ENCODE measurements at regions not wholly inside any gene's neighbourhood (a gene's known extent, or its start where the extent isn't known, plus 50 kb on each side); places are given as distances from the start of the nearest gene placed in this dataset.

GRCh38 chr2:234145057-234145456 is 94.6 kb downstream of the SPP2 start:
- no peak for DNase-seq

- DNase-seq: no peak
These were observed 93.4 kb downstream of the SPP2 start for GRCh38 chr2:234143896-234144295.

- DNase-seq: no peak
These were observed 92.0 kb downstream of the SPP2 start for GRCh38 chr2:234142530-234142929.

- no peak for DNase-seq
These were observed 89.3 kb downstream of the SPP2 start for GRCh38 chr2:234139755-234140154.

GRCh38 chr2:234138836-234139235 is 88.3 kb downstream of the SPP2 start:
- no peak for DNase-seq

- peak; percentile 25 for DNase-seq
These were observed 87.0 kb downstream of the SPP2 start for GRCh38 chr2:234137400-234138014.

- peak; percentile 38 for DNase-seq
These were observed 86.0 kb downstream of the SPP2 start for GRCh38 chr2:234136461-234136860.

GRCh38 chr2:234135750-234136221 is 85.3 kb downstream of the SPP2 start:
- peak; percentile 88 for DNase-seq

- no peak for DNase-seq
These were observed 84.0 kb downstream of the SPP2 start for GRCh38 chr2:234134496-234134895.

- DNase-seq: no peak
These were observed 82.5 kb downstream of the SPP2 start for GRCh38 chr2:234133004-234133403.

GRCh38 chr2:234130777-234131181 is 80.3 kb downstream of the SPP2 start:
- no peak for DNase-seq

- DNase-seq: no peak
These were observed 78.1 kb downstream of the SPP2 start for GRCh38 chr2:234128606-234129005.

All from DMS53 (cell line).